Naive B cell (primary cell): ENCODE measurements at regions not wholly inside any gene's neighbourhood (a gene's known extent, or its start where the extent isn't known, plus 50 kb on each side); places are given as distances from the start of the nearest gene placed in this dataset.

Experiments
- ATAC-seq, 2 donors: fragments of 150-1000 bp; cut with Tn5 transposase; 2 replicates each; pipeline ENCODE4 v1.10.0; 2021; ENCODE audit warnings: low read depth in 2 of 2, mild to moderate bottlenecking in 2 of 2, moderate library complexity in 2 of 2
- DNase-seq: peaks from one replicate; pipeline ENCODE4 v3.0.0; 2022
- H3K27ac Mint-ChIP-seq, 6 donors: one replicate each; pipeline ENCODE4 v1.8.0; 2020 to 2022; ENCODE audit warnings: mild to moderate bottlenecking in 6 of 6, mixed read lengths in 6 of 6, moderate library complexity in 5 of 6, inconsistent platforms in 2 of 6
- H3K27me3 Mint-ChIP-seq, 3 donors: one replicate each; pipeline ENCODE4 v1.8.0; 2021 to 2022; ENCODE audit warnings: mixed read lengths in 3 of 3, mild to moderate bottlenecking in 1 of 3
- H3K36me3 Mint-ChIP-seq, 2 donors: one replicate each; pipeline ENCODE4 v1.8.0; 2020 to 2022; ENCODE audit warnings: mixed read lengths in 2 of 2, inconsistent platforms in 1 of 2, mild to moderate bottlenecking in 1 of 2
- H3K4me1 Mint-ChIP-seq, 3 donors: one replicate each; pipeline ENCODE4 v1.8.0; 2020 to 2022; ENCODE audit warnings: mixed read lengths in 3 of 3, inconsistent platforms in 1 of 3, mild to moderate bottlenecking in 1 of 3, moderate library complexity in 1 of 3
- H3K4me3 Mint-ChIP-seq, 8 donors: one replicate each; pipeline ENCODE4 v1.8.0; 2020 to 2022; ENCODE audit warnings: mild to moderate bottlenecking in 8 of 8, mixed read lengths in 8 of 8, moderate library complexity in 8 of 8, inconsistent platforms in 2 of 8
- H3K9me3 Mint-ChIP-seq, 7 donors: one replicate each; pipeline ENCODE4 v1.8.0; 2020 to 2022; ENCODE audit warnings: mixed read lengths in 7 of 7, mild to moderate bottlenecking in 5 of 7, inconsistent platforms in 2 of 7, moderate library complexity in 1 of 7

DNA sequence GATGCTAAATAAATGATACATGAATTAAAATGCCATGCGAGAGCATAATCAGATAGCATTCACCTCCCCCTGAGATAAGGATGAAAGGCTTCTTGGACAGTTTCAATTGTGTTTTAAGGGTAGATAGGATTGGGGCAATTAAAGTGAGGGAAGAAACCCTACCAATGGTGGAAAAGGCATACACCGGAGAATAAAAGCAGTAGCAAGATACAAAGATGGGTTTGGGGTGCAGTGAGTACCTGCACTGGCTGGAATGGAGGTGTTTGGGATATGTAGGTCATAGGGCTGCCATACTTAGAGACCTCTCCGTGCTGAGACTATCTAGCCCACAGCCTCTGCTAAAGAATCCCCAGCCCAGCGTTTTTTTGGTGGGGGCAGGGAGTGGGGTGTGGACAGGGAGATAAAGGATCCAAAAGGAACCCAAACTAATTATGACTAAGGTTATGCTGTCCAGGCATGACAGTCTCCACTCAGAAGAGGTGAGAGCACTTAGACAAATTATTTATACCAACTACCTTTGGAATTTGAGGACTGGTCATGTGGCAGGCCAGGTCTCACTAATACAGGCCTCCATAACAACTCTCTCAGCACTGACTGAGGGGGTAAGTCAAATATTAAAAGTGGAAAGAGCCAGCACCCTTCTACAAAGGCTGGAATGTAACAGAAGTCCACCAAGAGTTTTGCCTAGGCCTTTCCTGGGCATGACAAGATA, 280.8 kb downstream of the ADGB start:
- Mint-ChIP-seq H3K27me3 (peaks cover 0 to 9% (median 4%) of the 10 kb centered on the region in 3 donors), H3K4me1 (peaks cover 12 to 17% (median 14%) of the 10 kb centered on the region in 3 donors), H3K27ac (peak overlapping the region in 1 of 6 donors; percentile 7), H3K4me3 (no peak overlapping the region), H3K36me3 (no peaks in the 10 kb centered on the region), H3K9me3 (no peaks in the 10 kb centered on the region)
- ATAC-seq (no peak), DNase-seq (no peak)

DNA sequence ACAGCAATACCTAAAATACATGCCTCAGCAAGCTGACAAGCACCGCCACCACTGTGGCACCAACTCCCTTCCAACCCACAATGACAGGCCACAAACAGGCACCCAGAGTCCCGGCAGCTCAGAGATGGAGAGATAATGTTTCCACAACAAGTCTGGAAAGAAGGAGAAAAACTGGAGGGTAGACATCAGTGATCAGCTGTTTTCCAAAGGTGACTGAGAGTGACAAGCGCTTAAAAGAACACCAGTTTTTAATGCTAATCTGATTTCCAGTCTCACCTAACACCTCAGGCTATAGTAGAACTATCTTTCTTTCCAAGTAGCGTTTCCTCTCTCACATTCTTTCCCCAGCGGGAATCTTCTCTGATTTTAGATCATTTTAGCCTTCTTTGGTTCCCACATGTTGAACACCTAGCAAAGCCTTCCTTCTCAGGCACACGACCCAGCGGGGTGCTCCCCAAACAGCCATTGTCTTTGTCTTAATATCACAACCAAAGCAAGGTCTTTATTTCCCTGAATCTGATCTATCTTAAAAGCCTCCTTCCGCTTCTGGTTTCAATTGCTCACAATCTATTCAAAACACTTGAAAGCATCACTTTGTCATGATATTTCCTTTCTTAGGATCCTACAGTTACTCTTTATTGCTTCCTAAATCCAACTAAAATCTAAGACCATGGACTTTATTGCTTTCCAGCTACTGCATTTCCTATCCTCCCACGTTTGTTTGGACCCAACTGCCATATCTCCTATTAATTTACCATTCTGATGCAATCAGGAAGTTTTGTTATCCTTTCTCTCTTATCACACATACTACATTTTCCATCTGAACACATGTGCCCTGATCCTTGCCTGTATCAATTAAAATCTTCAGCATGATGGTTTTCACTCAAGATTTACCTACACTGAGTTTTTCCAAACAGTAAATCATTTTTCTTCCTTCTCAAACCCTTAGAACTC, 282.7 kb downstream of the ADGB start:
- Mint-ChIP-seq H3K27ac (no peak overlapping the region), H3K27me3 (peaks cover 0 to 18% (median 10%) of the 10 kb centered on the region in 3 donors), H3K36me3 (no peaks in the 10 kb centered on the region), H3K4me3 (no peak overlapping the region), H3K9me3 (no peaks in the 10 kb centered on the region), H3K4me1 (peaks cover 5 to 13% (median 9%) of the 10 kb centered on the region in 3 donors)
- no peak for ATAC-seq
- no peak for DNase-seq

DNA sequence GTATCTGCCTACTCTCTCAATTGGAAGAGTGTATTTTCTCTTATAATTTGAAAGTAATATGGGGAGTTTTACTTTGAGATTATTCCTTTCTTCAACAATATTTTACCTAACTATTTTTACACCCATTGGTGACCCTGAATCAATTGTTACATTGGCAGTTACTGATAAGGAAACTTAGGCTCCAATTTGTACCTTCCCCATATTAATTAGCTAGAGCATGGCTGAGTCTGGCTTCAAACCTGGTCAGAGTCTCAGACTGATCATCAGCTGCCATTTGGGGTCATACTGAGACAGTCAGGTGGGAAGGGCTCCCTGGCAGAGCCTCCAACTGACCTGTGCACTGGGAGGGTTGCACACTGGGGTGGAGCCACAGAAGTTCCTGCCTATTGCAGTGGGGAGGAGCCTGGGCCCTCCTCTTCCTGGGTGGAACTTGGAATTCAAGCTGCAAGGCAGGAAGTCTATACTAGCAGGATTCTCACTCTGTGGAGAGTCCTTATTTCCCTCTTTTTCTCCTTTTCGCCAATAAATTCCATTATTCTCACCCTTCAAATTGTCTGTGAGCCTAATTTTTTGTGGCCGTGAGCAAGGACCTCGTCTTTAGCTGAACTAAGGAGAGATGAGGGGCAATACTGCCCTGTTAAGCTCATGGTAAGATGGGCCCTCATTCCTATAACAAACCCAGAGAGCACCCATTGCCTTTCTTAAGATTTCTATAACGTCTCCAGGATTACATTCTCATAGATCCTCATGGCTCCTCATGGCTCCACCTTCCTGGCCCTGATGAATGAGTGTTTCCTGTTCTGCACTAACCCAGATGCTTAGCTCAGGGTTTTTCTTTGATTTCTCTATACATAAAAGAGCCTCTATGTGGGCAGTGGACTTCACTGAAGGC, 285.1 kb downstream of the ADGB start:
- H3K27me3 Mint-ChIP-seq = peaks cover 0 to 18% (median 10%) of the 10 kb centered on the region in 3 donors
- H3K36me3 Mint-ChIP-seq = no peaks in the 10 kb centered on the region
- DNase-seq (no peak), ATAC-seq (no peak)
- no peak overlapping the region for H3K27ac Mint-ChIP-seq
- H3K4me3 Mint-ChIP-seq = no peak overlapping the region
- H3K4me1 Mint-ChIP-seq = no peaks in the 10 kb centered on the region
- no peaks in the 10 kb centered on the region for H3K9me3 Mint-ChIP-seq

DNA sequence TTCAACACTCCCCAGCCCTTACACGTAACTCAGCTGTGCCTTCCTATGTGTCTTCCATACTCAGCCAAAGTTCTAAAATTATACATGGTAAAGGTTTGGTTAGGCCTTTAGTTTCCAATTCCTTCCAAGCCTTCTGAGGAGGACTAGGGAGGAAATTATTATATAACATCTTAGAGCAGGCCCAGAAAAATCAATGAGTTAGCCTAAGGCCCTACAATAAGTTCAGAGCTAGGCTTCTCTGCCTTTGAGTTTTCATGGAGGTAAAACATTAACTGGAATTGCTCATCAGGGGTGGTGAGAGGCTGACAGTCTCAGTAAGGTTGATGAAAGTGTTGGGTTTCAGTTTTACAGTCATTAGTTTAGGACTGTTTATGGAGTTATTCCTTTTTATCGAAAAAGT, 286.0 kb downstream of the ADGB start:
- DNase-seq (no peak), ATAC-seq (no peak)
- H3K36me3 Mint-ChIP-seq = no peaks in the 10 kb centered on the region
- H3K27me3 Mint-ChIP-seq = peaks cover 0 to 23% (median 10%) of the 10 kb centered on the region in 3 donors
- no peak overlapping the region for H3K27ac Mint-ChIP-seq
- H3K4me3 Mint-ChIP-seq = no peak overlapping the region
- no peaks in the 10 kb centered on the region for H3K9me3 Mint-ChIP-seq
- H3K4me1 Mint-ChIP-seq = no peaks in the 10 kb centered on the region

DNA sequence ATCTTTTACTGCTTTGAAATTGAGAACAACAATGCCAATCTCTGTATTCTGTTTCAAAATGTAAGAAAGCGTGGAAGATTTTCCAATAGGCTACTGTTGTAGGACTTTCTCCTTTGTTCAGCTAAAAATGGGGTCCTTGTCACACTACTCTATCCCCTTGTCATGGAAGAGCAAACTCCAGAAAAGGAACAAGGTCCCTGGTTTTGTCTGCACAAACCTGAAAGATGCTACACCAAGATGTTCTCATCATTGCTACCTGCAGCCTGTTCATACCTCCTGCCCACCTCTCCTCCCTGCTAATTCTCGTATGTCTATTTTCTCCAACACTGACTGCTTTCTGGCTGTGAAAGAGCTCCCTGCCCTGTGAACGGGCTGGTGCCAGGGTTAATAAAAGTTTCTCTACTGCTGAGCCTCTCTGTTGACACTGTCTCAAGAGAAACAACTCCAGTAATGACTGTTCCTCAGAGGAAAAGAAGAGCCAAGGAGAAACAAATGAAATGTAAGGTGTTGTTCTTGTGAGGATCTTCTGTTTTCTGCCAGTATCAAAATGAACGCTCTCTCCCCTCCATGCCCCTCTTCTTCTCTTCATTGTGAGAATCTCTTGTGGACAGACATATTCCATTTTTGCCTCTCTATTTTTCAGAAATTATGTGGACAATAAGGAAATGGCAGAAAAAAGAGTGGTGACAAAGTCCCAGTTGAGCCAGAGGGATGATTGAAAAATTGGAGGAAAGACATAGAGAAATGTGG, 287.1 kb downstream of the ADGB start:
- H3K27ac Mint-ChIP-seq = no peak overlapping the region
- no peaks in the 10 kb centered on the region for H3K36me3 Mint-ChIP-seq
- H3K27me3 Mint-ChIP-seq = peaks cover 0 to 23% (median 10%) of the 10 kb centered on the region in 3 donors
- H3K4me3 Mint-ChIP-seq = no peak overlapping the region
- H3K9me3 Mint-ChIP-seq = no peaks in the 10 kb centered on the region
- no peak for DNase-seq
- H3K4me1 Mint-ChIP-seq = no peaks in the 10 kb centered on the region
- no peak for ATAC-seq

DNA sequence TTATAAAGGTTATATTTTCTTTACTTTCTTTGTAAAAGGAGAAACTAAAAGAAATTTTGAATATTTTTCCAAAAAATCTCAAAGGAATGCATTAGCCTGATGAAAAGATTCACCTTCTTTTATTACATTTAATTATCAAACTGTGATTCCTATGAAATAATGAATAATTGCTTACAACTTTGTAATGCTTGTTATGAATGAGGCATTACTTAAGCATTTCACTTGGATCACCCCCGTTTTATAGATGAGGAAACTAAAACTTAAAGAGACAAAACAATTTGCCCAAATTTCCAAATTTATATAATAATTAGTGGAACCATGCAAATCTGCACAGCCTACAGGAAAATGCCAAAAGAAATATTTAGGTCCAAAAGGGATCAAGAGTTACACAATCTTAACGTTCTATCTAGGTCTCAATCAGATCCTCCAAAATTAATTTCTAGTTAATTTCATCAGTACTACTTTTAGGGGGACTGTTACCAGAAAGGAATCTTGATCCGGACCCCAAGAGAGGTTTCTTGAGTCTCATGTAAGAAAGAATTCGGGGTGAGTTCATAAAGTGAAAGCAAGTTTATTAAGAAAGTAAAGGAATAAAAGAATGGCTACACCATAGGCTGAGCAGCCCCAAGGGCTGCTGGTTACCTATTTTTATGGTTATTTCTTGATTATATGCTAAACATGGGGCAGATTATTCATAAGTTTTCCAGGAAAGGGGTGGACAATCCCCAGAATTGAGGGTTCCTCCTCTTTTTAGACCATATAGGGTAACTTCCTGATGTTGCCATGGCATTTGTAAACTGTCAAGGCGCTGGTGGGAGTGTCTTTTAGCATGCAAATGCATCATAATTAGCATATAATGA, 288.0 kb downstream of the ADGB start:
- Mint-ChIP-seq H3K4me1 (no peaks in the 10 kb centered on the region), H3K9me3 (no peaks in the 10 kb centered on the region), H3K27me3 (peaks cover 0 to 18% (median 10%) of the 10 kb centered on the region in 3 donors), H3K27ac (no peak overlapping the region), H3K4me3 (no peak overlapping the region), H3K36me3 (no peaks in the 10 kb centered on the region)
- no peak for ATAC-seq
- DNase-seq = no peak

DNA sequence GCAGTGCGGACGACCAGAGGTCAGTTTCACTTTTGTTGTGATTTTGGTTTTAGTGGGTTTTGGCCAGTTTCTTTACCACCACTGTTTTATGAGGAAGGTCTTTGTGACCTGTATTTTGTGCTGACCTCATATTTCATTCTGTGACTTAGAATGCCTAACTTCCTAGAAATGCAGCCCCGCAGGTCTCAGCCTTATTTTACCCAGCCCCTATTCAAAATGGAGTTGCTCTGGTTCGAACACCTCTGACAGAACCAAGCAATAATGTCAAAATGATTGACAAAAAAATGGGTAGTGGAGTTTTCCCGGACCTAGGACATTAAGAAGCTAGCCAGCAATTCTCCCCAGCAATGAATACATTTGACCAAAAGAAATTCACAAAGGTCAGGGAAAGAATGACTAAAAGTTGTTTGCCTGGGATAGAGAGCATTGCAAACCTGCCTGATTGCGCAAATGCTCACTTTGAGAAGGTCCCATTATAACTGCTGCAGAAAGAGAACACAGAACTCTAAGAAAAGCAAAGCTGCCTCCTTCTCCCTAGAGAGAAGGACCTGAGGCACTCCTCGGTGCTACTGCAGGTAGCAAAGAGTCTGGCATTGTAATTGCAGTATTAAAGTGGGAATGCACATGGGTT, 288.8 kb downstream of the ADGB start:
- Mint-ChIP-seq H3K36me3 (no peaks in the 10 kb centered on the region), H3K4me1 (no peaks in the 10 kb centered on the region), H3K4me3 (no peak overlapping the region), H3K27me3 (peaks cover 0 to 14% (median 10%) of the 10 kb centered on the region in 3 donors), H3K9me3 (no peaks in the 10 kb centered on the region), H3K27ac (no peak overlapping the region)
- DNase-seq (no peak), ATAC-seq (no peak)

DNA sequence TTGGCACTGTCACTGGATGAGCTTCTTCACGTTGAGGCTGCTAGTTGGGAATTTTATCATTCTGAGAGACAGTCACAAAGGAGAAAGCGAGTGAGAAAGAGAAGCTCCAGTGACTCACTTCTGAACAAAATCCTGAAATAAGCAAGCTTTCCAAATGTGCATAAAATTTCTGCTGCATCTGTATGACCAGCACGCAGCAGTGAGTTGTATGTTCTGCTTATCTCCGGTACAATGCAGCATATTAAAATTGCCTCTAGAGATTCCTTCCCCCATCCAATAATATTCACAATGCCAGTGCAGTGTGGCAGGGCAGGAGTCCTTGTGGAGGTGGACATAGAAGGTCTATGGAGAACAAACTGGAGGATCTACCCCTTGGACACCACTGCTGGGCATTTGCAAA, 290.5 kb downstream of the ADGB start:
- H3K27me3 Mint-ChIP-seq = peaks cover 0 to 18% (median 9%) of the 10 kb centered on the region in 3 donors
- H3K27ac Mint-ChIP-seq = no peak overlapping the region
- H3K36me3 Mint-ChIP-seq = no peaks in the 10 kb centered on the region
- ATAC-seq (no peak), DNase-seq (no peak)
- H3K4me1 Mint-ChIP-seq = peaks cover 0 to 2% (median 0%) of the 10 kb centered on the region in 3 donors
- H3K9me3 Mint-ChIP-seq = no peaks in the 10 kb centered on the region
- no peak overlapping the region for H3K4me3 Mint-ChIP-seq

DNA sequence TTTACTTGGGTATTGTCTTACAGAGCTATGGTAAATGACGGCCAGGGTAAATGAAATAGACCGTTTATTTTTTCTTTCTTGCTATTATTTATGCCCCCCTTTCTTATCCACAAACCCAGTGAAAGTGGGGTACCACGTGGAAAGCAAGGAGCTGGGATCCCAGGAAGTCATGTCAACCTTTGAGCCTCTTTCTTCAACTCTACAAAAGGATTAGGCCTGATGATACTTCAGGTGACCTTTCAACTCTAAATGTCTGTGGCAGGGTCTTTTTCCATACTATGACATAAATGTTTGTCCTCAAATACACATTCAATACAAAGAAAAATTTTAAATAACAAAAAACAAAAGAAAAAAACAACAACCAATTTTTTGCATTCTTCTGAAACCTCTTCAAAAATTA, 291.4 kb downstream of the ADGB start:
- H3K36me3 Mint-ChIP-seq = no peaks in the 10 kb centered on the region
- no peak for ATAC-seq
- H3K4me1 Mint-ChIP-seq = peaks cover 0 to 2% (median 0%) of the 10 kb centered on the region in 3 donors
- H3K9me3 Mint-ChIP-seq = peaks cover 0 to 6% (median 0%) of the 10 kb centered on the region in 7 donors
- DNase-seq = no peak
- peaks cover 4 to 27% (median 17%) of the 10 kb centered on the region in 3 donors for H3K27me3 Mint-ChIP-seq
- no peak overlapping the region for H3K4me3 Mint-ChIP-seq
- no peak overlapping the region for H3K27ac Mint-ChIP-seq

DNA sequence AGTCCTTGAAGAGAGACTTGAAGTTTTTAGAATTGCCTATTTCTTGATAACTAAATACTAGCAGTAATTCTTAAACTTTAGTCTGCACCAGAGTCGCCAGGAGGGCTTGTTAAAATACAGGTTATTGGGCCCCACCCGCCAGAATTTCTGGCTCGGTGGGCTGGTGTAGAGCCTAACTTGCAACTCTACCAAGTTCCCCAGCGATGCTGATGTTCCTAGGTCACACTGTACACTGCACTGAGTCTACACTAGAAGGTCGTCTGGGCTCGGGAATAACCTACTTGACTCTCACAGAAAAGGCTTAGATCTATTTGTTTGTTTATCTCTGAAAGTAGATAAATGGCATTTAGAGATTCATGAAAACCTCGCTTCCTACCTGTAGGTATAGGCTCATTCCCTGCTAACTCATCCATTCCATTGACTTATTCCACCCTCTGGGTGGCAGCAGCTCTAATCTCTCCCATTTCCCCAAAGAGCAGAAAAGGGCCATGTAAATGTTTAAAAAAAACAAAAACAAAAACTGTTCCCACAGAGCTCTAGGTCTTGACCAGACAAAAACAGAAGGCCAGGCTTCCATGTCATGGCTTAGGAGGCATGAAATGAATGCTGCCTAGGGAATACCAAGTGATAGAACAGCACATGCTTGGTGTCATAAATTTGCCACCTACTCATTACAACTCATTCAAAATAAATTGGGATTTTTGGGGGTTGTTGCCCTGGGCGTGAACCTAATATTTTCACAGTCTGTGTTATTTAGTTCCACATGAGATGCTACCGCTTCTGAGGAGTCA, 292.1 kb downstream of the ADGB start:
- ATAC-seq = no peak
- Mint-ChIP-seq H3K27ac (no peak overlapping the region), H3K4me1 (peaks cover 0 to 2% (median 0%) of the 10 kb centered on the region in 3 donors), H3K4me3 (no peak overlapping the region), H3K27me3 (peaks cover 6 to 28% (median 18%) of the 10 kb centered on the region in 3 donors), H3K9me3 (peaks cover 0 to 6% (median 0%) of the 10 kb centered on the region in 7 donors), H3K36me3 (no peaks in the 10 kb centered on the region)
- DNase-seq = no peak
